ENCODE measurements at regions not wholly inside any gene's neighbourhood (a gene's known extent, or its start where the extent isn't known, plus 50 kb on each side); places are given as distances from the start of the nearest gene placed in this dataset.

DNA sequence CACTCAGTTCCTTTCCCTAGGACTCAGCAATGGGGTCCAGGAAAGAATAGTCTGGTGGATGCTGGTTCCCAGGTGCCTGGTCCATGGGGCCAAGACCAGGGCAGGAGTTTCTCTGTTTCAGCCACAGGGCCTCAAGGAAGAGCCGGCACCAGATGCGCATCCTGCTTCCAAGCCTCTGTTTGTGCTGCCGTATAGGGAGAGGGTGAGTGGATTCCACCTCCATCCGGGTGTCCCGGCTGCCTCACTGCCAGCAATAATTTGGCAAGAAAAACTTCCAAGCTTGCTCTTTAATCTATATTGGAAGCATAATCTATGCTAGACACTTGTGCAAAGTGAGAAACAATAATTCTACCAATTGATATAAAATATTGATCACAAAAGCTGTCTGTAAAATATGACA lies 261.2 kb upstream of the HS6ST1 start:
- ATAC-seq, result no peak
- no peaks in the 10 kb centered on the region for H3K4me1 Mint-ChIP-seq (ENCODE audit: low read depth)
- no peaks in the 10 kb centered on the region for H3K27me3 Mint-ChIP-seq (ENCODE audit: low read depth)
- no peaks in the 10 kb centered on the region for H3K36me3 Mint-ChIP-seq (ENCODE audit: insufficient read depth)
- no peaks in the 10 kb centered on the region for H3K9me3 Mint-ChIP-seq
- no peak for DNase-seq
- no peak overlapping the region for H3K4me3 Mint-ChIP-seq

- H3K4me3 Mint-ChIP-seq, result no peak overlapping the region
- H3K4me1 Mint-ChIP-seq (ENCODE audit: low read depth), result no peaks in the 10 kb centered on the region
- DNase-seq (no peak), ATAC-seq (no peak)
- H3K36me3 Mint-ChIP-seq (ENCODE audit: insufficient read depth), result no peaks in the 10 kb centered on the region
- no peaks in the 10 kb centered on the region for H3K9me3 Mint-ChIP-seq
- no peaks in the 10 kb centered on the region for H3K27me3 Mint-ChIP-seq (ENCODE audit: low read depth)
These were observed 262.6 kb upstream of the HS6ST1 start for GRCh38 chr2:128580988-128581848.

GRCh38 chr2:128581849-128582244 lies 263.2 kb upstream of the HS6ST1 start:
- no peak overlapping the region for H3K4me3 Mint-ChIP-seq
- ATAC-seq (no peak), DNase-seq (no peak)
- no peaks in the 10 kb centered on the region for H3K9me3 Mint-ChIP-seq
- no peaks in the 10 kb centered on the region for H3K36me3 Mint-ChIP-seq (ENCODE audit: insufficient read depth)
- no peaks in the 10 kb centered on the region for H3K27me3 Mint-ChIP-seq (ENCODE audit: low read depth)
- H3K4me1 Mint-ChIP-seq (ENCODE audit: low read depth), result no peaks in the 10 kb centered on the region

DNA sequence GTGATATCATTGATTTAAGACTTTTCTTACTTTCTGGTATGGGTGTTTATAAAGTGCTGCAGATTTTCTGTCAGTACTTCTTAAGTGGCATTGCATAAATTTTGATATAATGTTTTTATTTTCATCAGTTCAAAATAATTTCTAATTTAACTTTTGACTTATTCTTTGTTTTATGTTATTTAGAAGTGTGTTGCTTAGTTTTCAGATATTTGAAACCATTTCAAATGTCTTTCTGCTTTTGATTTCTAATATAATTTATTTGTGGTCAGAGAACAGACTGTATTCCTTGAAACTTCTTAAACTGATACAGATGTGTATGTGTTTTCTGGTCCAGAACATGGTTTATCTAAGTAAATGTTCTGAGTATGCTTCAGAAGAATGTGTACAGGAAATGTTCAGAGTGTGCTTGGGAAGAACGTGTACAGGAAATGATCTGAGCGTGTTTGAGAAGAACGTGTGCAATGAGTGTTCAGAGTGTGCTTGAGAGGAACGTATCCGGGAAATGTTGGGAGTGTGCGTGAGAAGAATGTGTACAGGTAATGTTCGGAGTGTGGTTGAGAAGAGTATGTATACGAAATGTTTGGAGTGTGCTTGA lies 265.7 kb upstream of the HS6ST1 start:
- DNase-seq (no peak), ATAC-seq (no peak)
- Mint-ChIP-seq H3K9me3 (no peaks in the 10 kb centered on the region), H3K36me3 (ENCODE audit: insufficient read depth) (no peaks in the 10 kb centered on the region), H3K4me3 (no peak overlapping the region), H3K27me3 (ENCODE audit: low read depth) (peaks cover 6% of the 10 kb centered on the region), H3K4me1 (ENCODE audit: low read depth) (no peaks in the 10 kb centered on the region)

- no peaks in the 10 kb centered on the region for H3K4me1 Mint-ChIP-seq (ENCODE audit: low read depth)
- no peaks in the 10 kb centered on the region for H3K9me3 Mint-ChIP-seq
- no peaks in the 10 kb centered on the region for H3K36me3 Mint-ChIP-seq (ENCODE audit: insufficient read depth)
- H3K4me3 Mint-ChIP-seq, result no peak overlapping the region
- peaks cover 16% of the 10 kb centered on the region for H3K27me3 Mint-ChIP-seq (ENCODE audit: low read depth)
- no peak for DNase-seq
- ATAC-seq, result no peak
These were observed 267.0 kb upstream of the HS6ST1 start for GRCh38 chr2:128585706-128586105.

- H3K9me3 Mint-ChIP-seq, result no peaks in the 10 kb centered on the region
- DNase-seq (no peak), ATAC-seq (no peak)
- no peaks in the 10 kb centered on the region for H3K4me1 Mint-ChIP-seq (ENCODE audit: low read depth)
- peaks cover 22% of the 10 kb centered on the region for H3K27me3 Mint-ChIP-seq (ENCODE audit: low read depth)
- H3K36me3 Mint-ChIP-seq (ENCODE audit: insufficient read depth), result no peaks in the 10 kb centered on the region
- H3K4me3 Mint-ChIP-seq, result no peak overlapping the region
These were observed 271.0 kb upstream of the HS6ST1 start for GRCh38 chr2:128589681-128590080.

DNA sequence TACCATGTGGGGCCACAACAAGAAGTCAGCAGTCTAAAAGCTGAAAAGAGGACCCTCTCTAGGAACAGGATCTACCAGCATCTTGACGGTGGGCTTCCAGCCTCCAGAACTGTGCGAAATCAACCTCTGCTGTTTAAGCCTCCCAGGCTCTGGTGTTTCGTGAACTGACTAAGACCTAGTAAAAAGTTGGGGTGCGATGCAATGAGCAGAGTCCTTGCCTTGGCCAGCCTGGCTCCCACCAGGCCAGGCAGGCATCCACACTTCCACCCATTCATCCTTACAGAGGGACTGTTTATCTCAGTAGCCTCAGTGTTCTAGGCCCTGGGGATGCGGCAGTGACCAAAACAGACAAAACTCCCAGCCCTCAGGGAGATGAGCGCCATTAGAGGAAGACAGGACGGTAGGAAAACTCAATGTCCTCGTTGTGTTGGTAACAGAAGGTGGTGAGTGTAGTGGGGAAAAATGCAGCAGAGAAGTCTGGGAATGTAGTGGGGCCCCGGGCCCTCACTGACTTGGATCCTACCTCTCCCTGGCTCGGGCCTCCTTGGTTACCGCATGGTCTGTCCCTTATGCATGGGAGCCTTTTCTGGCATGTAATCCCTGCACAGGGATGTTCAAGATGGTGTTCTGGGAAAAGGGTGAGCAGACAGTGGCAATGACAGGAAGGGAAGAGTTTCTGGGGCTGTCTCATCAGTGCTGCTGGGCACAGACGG lies 271.8 kb upstream of the HS6ST1 start:
- DNase-seq (no peak), ATAC-seq (no peak)
- peaks cover 26% of the 10 kb centered on the region for H3K27me3 Mint-ChIP-seq (ENCODE audit: low read depth)
- no peaks in the 10 kb centered on the region for H3K4me1 Mint-ChIP-seq (ENCODE audit: low read depth)
- H3K36me3 Mint-ChIP-seq (ENCODE audit: insufficient read depth), result no peaks in the 10 kb centered on the region
- H3K9me3 Mint-ChIP-seq, result no peaks in the 10 kb centered on the region
- no peak overlapping the region for H3K4me3 Mint-ChIP-seq

- no peak for ATAC-seq
- no peak for DNase-seq
- Mint-ChIP-seq H3K4me3 (no peak overlapping the region), H3K4me1 (ENCODE audit: low read depth) (no peaks in the 10 kb centered on the region), H3K27me3 (ENCODE audit: low read depth) (peaks cover 26% of the 10 kb centered on the region), H3K36me3 (ENCODE audit: insufficient read depth) (no peaks in the 10 kb centered on the region), H3K9me3 (no peaks in the 10 kb centered on the region)
These were observed 272.6 kb upstream of the HS6ST1 start for GRCh38 chr2:128591022-128591860.

- Mint-ChIP-seq H3K36me3 (ENCODE audit: insufficient read depth) (no peaks in the 10 kb centered on the region), H3K27me3 (ENCODE audit: low read depth) (peaks cover 26% of the 10 kb centered on the region), H3K4me1 (ENCODE audit: low read depth) (no peaks in the 10 kb centered on the region), H3K9me3 (no peaks in the 10 kb centered on the region), H3K4me3 (no peak overlapping the region)
- DNase-seq (no peak), ATAC-seq (no peak)
These were observed 273.5 kb upstream of the HS6ST1 start for GRCh38 chr2:128591861-128592822.

GRCh38 chr2:128593518-128593878 lies 274.8 kb upstream of the HS6ST1 start:
- DNase-seq, result no peak
- ATAC-seq, result no peak
- H3K27me3 Mint-ChIP-seq (ENCODE audit: low read depth), result peaks cover 23% of the 10 kb centered on the region
- no peaks in the 10 kb centered on the region for H3K9me3 Mint-ChIP-seq
- H3K4me3 Mint-ChIP-seq, result no peak overlapping the region
- no peaks in the 10 kb centered on the region for H3K36me3 Mint-ChIP-seq (ENCODE audit: insufficient read depth)
- no peaks in the 10 kb centered on the region for H3K4me1 Mint-ChIP-seq (ENCODE audit: low read depth)

GRCh38 chr2:128593879-128594650 lies 275.4 kb upstream of the HS6ST1 start:
- ATAC-seq, result no peak
- DNase-seq, result no peak
- no peak overlapping the region for H3K4me3 Mint-ChIP-seq
- no peaks in the 10 kb centered on the region for H3K9me3 Mint-ChIP-seq
- no peaks in the 10 kb centered on the region for H3K36me3 Mint-ChIP-seq (ENCODE audit: insufficient read depth)
- H3K4me1 Mint-ChIP-seq (ENCODE audit: low read depth), result no peaks in the 10 kb centered on the region
- peaks cover 21% of the 10 kb centered on the region for H3K27me3 Mint-ChIP-seq (ENCODE audit: low read depth)

GRCh38 chr2:128594651-128594910 lies 275.9 kb upstream of the HS6ST1 start:
- no peak for DNase-seq
- no peak overlapping the region for H3K4me3 Mint-ChIP-seq
- no peaks in the 10 kb centered on the region for H3K4me1 Mint-ChIP-seq (ENCODE audit: low read depth)
- no peaks in the 10 kb centered on the region for H3K36me3 Mint-ChIP-seq (ENCODE audit: insufficient read depth)
- ATAC-seq, result no peak
- H3K9me3 Mint-ChIP-seq, result no peaks in the 10 kb centered on the region
- peaks cover 19% of the 10 kb centered on the region for H3K27me3 Mint-ChIP-seq (ENCODE audit: low read depth)

All from activated T-cell treated with anti-CD3 and anti-CD28 coated beads, Interleukin-2, amount 50 U/mL, for 4 hours (primary cell).